Colonic mucosa (tissue), 4 donors: ENCODE measurements at regions not wholly inside any gene's neighbourhood (a gene's known extent, or its start where the extent isn't known, plus 50 kb on each side); places are given as distances from the start of the nearest gene placed in this dataset.

ENCODE experiments used
- DNase-seq: peaks from one replicate; pipeline ENCODE4 v3.0.0-alpha.2; 2020
- H3K27ac ChIP-seq: fragments of 200-600 bp; one replicate; pipeline ENCODE4 v1.8.0; 2021
- H3K27me3 ChIP-seq: fragments of 200-600 bp; one replicate; pipeline ENCODE4 v1.8.0; 2021
- H3K36me3 ChIP-seq: fragments of 200-600 bp; one replicate; pipeline ENCODE4 v1.8.0; 2021
- H3K4me1 ChIP-seq: fragments of 200-600 bp; one replicate; pipeline ENCODE4 v1.8.0; 2021; ENCODE audit warnings: mild to moderate bottlenecking
- H3K4me3 ChIP-seq: fragments of 200-600 bp; one replicate; pipeline ENCODE4 v1.8.0; 2021
- H3K9ac ChIP-seq, 2 donors: one replicate each; pipeline ENCODE4 v1.7.0; 2013; ENCODE audit warnings: control low read depth in 2 of 2, low read depth in 2 of 2, low read length in 2 of 2
- H3K9me3 ChIP-seq: fragments of 200-600 bp; one replicate; pipeline ENCODE4 v1.8.0; 2021
- intact Hi-C: fragments of 100-400 bp; cut with DNase I; formaldehyde crosslinking; loops from one replicate; pipeline ENCODE4 v1.14.1; 2022
- TF ChIP-seq, protein P1 (sequence below): fragments of 200-600 bp; IDR thresholded peaks from one replicate; pipeline ENCODE4 v1.8.0; 2022; ENCODE audit warnings: antibody characterized with exemption, mild to moderate bottlenecking
- donor health status: healthy.
- donor health status: DM: no; HTN: no; CAD: no.
- donor health status: DM: no; HTN: no; CAD: no.

DNA sequence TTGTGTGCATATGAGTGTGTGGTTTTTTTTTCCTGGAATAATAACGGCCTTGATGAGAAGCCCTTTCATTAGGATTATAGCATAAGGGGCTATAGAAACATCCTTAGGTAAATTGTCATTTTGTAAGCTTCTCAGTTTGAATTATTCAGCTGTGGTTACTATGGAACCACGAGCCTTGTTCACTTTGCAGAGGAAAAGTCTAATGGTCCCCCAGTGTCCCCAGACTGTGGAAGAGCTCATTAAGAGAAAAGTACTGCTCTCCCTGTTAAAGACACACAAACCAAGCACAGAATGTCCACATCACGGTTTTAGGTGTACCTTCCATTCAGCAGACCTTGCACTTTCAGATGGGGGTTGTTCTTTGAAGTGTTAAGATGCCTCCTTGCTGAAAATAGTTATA lies 199.3 kb upstream of the DEPDC1 start:
- no peak for DNase-seq
- Histone ChIP-seq H3K9ac (no peak overlapping the region), H3K36me3 (no peaks in the 10 kb centered on the region), H3K9me3 (no peaks in the 10 kb centered on the region), H3K4me3 (no peak overlapping the region), H3K27me3 (no peaks in the 10 kb centered on the region), H3K4me1 (no peaks in the 10 kb centered on the region), H3K27ac (no peak overlapping the region)
- TF ChIP-seq, protein P1, sequence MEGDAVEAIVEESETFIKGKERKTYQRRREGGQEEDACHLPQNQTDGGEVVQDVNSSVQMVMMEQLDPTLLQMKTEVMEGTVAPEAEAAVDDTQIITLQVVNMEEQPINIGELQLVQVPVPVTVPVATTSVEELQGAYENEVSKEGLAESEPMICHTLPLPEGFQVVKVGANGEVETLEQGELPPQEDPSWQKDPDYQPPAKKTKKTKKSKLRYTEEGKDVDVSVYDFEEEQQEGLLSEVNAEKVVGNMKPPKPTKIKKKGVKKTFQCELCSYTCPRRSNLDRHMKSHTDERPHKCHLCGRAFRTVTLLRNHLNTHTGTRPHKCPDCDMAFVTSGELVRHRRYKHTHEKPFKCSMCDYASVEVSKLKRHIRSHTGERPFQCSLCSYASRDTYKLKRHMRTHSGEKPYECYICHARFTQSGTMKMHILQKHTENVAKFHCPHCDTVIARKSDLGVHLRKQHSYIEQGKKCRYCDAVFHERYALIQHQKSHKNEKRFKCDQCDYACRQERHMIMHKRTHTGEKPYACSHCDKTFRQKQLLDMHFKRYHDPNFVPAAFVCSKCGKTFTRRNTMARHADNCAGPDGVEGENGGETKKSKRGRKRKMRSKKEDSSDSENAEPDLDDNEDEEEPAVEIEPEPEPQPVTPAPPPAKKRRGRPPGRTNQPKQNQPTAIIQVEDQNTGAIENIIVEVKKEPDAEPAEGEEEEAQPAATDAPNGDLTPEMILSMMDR = no peak
- intact Hi-C loops = no loop called here

DNA sequence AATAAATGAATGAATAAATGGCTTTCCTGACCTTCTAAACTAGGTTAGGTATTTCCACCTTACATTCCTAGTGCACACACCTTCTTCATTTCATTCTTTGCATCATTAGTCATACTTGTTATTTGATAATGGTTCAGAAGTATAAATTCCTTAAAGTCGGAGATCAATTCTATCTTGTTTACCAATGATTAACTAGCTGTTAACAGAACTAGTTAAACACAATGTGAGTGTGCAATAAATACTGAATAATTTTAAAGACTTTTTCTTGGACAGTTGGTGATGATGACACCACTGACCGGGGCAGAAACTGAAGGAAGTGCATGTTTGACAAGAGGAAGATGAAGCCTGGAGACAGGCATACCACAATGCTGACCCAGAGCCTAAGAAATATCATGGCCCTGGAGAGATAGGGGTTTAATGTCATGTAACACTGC lies 207.1 kb upstream of the DEPDC1 start:
- no peak for DNase-seq
- H3K4me3 ChIP-seq = no peak overlapping the region
- no peaks in the 10 kb centered on the region for H3K27me3 ChIP-seq
- H3K9ac ChIP-seq = no peak overlapping the region
- intact Hi-C loops = no loop called here
- H3K36me3 ChIP-seq = no peaks in the 10 kb centered on the region
- H3K4me1 ChIP-seq = no peaks in the 10 kb centered on the region
- no peaks in the 10 kb centered on the region for H3K9me3 ChIP-seq
- TF ChIP-seq, protein P1 = no peak
- no peak overlapping the region for H3K27ac ChIP-seq

DNA sequence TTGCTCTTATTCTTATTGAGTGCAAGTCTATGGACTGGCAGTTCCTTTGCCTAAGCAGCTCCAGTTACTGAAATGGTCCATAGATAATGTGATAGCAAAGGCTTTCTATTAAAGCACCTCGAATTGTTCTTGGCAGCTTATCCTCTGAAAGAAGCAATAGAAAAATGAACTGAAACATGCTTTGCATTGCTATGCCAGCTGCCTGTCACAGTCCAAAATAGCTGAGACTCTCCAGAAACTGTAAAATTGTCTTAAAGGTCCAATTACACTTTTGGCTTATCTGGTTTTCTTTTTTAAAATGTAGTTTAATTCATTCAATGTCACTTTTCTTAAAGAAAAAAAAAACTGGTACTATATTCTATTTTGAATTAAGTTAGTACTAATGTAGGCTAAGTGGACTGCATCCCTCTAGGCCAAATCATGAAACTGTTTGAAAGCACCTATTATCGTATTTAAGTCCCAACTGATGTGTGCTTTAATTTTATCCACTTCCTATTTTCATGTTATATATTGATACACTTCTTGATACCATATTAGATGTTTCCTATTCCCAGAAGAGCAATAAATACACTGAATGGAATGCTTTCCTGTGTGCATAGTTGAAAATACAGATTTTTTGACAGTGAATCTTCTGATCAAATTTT lies 208.0 kb upstream of the DEPDC1 start:
- TF ChIP-seq, protein P1 = no peak
- intact Hi-C loops = no loop called here
- no peak overlapping the region for H3K27ac ChIP-seq
- H3K4me1 ChIP-seq = no peaks in the 10 kb centered on the region
- H3K9me3 ChIP-seq = no peaks in the 10 kb centered on the region
- H3K36me3 ChIP-seq = no peaks in the 10 kb centered on the region
- H3K27me3 ChIP-seq = no peaks in the 10 kb centered on the region
- no peak overlapping the region for H3K9ac ChIP-seq
- no peak overlapping the region for H3K4me3 ChIP-seq
- no peak for DNase-seq

DNA sequence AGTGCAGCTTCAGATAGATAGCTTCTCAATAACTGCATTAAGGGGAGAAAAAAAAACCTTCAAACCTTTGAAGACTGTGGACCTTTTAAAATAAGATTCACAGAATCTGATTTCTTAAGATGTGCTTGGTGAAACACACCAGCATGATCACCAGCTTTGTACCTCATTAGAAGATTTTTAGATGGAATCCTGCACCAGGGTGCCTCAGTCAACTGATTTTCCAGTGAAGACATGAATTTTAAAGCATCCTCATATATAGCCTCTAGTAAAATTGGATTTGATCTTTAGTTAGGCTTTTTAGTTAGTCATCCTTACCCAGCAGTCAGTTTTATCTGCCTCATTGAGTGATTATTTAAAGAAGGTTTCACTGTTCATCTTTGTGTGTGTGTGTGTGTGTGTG lies 208.6 kb upstream of the DEPDC1 start:
- Histone ChIP-seq H3K4me3 (no peak overlapping the region), H3K36me3 (no peaks in the 10 kb centered on the region), H3K9me3 (no peaks in the 10 kb centered on the region), H3K4me1 (no peaks in the 10 kb centered on the region), H3K9ac (no peak overlapping the region), H3K27me3 (no peaks in the 10 kb centered on the region), H3K27ac (no peak overlapping the region)
- intact Hi-C loops = no loop called here
- no peak for DNase-seq
- TF ChIP-seq, protein P1 = no peak

DNA sequence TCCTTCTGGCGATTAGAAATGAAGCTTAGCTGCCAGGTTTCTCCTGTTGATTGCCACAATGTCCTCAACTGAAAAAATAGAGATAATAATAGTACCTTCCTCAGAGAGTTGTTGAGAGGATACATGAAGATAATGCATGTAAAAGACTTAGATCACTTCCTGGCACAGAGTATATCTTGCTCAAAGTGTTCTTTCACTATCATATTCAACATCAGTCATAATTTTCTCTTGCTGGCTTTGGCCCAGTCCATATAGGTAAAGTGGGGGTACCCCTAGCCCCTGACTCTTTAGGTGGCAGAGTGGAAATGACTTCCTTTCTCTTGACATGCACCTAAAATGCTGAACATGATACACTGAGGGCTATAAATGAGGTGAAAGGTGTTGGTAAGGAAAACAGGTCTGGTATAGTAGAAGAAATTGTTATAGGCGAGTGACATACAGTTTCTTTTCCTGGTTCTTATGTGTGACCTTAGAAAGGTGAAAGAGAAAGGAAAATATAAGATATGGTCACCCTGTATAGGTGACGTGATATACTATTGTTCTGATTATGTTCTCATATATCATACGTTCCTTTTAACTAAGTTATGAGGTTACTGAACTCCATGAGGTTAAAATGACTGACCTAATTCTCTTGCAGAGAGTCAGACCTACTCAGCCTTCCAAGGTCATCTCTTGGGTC lies 209.9 kb upstream of the DEPDC1 start:
- Histone ChIP-seq H3K36me3 (no peaks in the 10 kb centered on the region), H3K4me3 (no peak overlapping the region), H3K9ac (no peak overlapping the region), H3K27ac (no peak overlapping the region), H3K9me3 (no peaks in the 10 kb centered on the region), H3K27me3 (no peaks in the 10 kb centered on the region), H3K4me1 (no peaks in the 10 kb centered on the region)
- no peak for DNase-seq
- TF ChIP-seq, protein P1 = no peak
- intact Hi-C loops = no loop called here
